Liver (tissue), 3 donors: ENCODE measurements at regions not wholly inside any gene's neighbourhood (a gene's known extent, or its start where the extent isn't known, plus 50 kb on each side); places are given as distances from the start of the nearest gene placed in this dataset.

ENCODE experiments used
- ATF3 ChIP-seq: IDR thresholded peaks from 2 replicates; pipeline ENCODE4 v1.6.1; 2016; ENCODE audit warnings: antibody characterized with exemption
- CTCF ChIP-seq: fragments of 150-350 bp; IDR thresholded peaks from 2 replicates; pipeline ENCODE4 v1.5.1; 2017; ENCODE audit warnings: improper control_type of control experiment, low read depth, low read length; ENCODE audit not compliant: missing input control
- EGR1 ChIP-seq, 2 donors: IDR thresholded peaks; 2 replicates each; pipeline ENCODE4 v1.6.1; 2016 to 2018; ENCODE audit warnings: antibody characterized with exemption in 2 of 2, low read depth in 2 of 2
- HNF4G ChIP-seq: IDR thresholded peaks from 2 replicates; pipeline ENCODE4 v1.6.1; 2016; ENCODE audit warnings: antibody characterized with exemption
- MAX ChIP-seq: IDR thresholded peaks from 2 replicates; pipeline ENCODE4 v1.6.1; 2016; ENCODE audit warnings: antibody characterized with exemption
- REST ChIP-seq: IDR thresholded peaks from 2 replicates; pipeline ENCODE4 v1.6.1; 2016; ENCODE audit warnings: antibody characterized with exemption, mild to moderate bottlenecking
- TAF1 ChIP-seq: conservative IDR thresholded peaks from 2 replicates; pipeline ENCODE4 v1.6.1; 2016; ENCODE audit warnings: antibody characterized with exemption, mild to moderate bottlenecking
- YY1 ChIP-seq: IDR thresholded peaks from 2 replicates; pipeline ENCODE4 v1.6.1; 2016; ENCODE audit warnings: antibody characterized with exemption, mild to moderate bottlenecking
- donor health status: healthy.
- donor health status: healthy.

GRCh38 chrX:74065831-74066390 is 213.4 kb upstream of the XIST start:
- TF ChIP-seq ATF3 (no peak), MAX (no peak), CTCF (no peak), TAF1 (no peak), REST (no peak), EGR1 (IDR thresholded peaks at IDR 0.05; ENCODE audit: low read depth in 2 of 2) (no peak), YY1 (no peak), HNF4G (no peak)
